GM18861 (cell line): ENCODE measurements at regions not wholly inside any gene's neighbourhood (a gene's known extent, or its start where the extent isn't known, plus 50 kb on each side); places are given as distances from the start of the nearest gene placed in this dataset.
"Not testable (repeated sequence)": the region's sequence is repeated elsewhere in the genome, so short reads cannot be mapped to it uniquely, and the experiment has no call there.

ENCODE experiments used
- ATAC-seq: cut with Tn5 transposase; IDR thresholded peaks from one replicate; pipeline ENCODE4 v1.9.1; 2021; ENCODE audit not compliant: unreplicated experiment

GRCh38 chr10:63003816-63004453 lies 129.2 kb upstream of the NRBF2 start:
- no peak for ATAC-seq

DNA sequence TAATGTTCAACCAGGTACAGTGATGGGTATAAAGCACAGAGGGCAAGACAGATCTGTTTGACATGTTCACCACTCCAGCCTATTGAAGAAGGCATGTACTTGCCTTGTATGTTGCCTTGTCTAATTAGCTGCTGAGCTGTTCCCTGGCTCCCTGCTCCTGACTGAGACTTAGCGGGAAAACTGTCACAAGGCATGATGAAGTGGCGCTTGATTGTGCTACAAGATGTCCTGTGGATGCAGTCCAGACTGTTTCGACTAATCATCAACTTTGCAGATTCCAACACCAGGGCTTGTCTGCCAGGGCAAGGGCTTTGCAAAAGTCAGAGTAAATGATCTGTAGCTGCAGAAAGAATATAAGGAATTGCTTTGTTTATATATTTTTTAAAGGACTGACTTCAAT lies 136.2 kb upstream of the NRBF2 start:
- ATAC-seq = no peak

- ATAC-seq = no peak
Measured at GRCh38 chr10:62996516-62996915, 136.6 kb upstream of the NRBF2 start.

DNA sequence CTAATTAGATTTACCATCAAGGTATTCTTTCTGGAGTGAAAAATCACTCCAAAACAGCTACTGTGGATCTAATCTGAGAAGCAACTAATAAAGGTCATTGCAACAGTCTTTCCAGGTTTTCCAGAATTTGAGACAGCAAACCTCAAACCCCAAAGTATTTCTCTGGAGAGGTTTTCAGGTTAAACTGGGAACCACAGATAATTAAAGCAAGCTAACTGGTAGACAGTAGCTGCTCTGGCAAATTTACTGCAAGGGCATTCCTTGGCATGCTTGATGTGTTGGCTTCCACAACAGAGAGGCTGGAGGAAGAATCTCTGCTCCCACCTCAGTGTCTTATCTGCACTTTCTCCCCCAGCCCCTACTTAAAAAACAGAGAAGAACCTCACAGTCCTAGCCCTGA lies 140.0 kb upstream of the NRBF2 start:
- no peak for ATAC-seq

DNA sequence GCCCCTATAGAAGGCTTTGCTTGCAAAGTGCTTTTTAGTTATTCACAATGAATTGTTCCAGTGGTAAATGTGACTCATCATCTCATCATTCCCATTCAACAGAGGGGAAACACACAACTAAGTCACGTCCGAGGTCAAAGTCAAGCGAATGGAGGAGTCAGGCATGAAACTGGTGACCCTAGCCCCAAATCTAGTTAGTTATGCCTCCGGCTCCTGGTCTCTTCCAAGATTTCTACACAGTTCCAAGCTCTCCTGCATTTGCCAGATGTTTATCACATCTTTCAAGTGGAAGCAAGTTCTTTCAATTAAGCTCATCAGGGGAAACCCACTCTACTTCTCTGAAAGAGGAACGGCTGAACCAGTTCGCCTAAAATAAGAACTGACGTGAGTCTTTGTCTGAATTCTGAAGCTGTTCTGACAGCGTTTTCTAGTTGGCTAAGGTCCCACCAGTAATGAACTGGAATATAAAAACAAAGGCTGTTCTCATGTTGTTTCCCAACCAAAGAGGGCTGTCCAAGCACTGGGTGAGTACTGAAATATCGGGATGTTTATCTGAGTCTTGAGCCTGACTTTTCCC lies 140.9 kb upstream of the NRBF2 start:
- peak; percentile 57 for ATAC-seq

DNA sequence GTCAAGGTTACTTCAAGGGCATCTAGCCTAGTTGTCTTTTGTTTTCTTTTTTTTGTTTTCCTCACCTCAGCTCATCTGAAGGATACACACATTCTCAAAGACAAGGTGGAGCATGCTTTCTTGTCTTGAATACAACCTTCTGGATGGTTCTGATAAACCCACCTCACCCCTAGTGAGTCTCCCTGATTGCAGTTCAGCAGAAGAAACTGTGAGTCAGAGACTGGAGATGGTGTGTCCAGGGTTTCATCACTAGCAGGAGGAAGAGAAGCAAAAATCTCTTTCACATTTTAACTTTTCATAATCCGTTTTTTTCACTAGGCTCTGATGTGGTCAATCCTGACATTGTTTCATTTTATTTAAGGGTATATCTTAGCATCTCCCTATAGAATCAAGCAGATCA lies 143.0 kb upstream of the NRBF2 start:
- ATAC-seq = no peak

DNA sequence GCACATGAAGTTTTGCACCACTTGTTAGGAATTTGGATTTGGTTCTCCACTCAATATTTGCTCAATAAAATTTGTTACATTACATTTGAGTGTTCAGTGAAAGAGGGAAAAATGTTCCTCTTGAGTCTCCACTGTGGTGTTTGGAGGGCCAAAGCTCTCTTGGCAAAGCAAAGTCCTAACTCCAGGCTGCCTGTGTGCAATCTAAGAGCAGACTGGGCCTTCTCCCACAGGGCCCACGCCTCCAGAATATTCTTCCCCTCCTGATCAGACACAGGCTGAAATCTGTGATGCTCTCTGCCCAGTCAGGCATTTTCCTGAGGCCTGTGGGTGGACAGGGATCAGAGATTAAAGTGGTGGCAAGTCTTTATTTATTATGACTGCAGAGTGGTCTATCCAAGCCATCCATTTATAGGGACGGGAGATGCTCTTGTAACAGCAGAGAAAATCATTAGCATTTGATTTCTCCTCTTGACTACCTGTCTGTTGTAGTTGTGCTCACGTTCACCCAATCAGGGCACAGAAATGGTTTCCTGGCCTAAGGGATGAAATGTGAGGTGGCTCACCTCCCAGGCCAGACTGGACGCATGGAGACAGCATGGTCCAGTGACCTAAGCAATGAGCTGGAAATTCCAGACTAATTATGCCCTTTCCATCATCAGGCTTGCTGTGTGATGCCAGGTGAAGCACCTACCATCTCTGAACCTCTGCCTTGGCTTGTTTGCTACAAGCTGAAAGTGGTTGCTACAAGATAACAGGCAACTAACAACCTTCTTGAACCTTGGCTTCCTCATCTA lies 147.1 kb upstream of the NRBF2 start:
- no peak for ATAC-seq

- no peak for ATAC-seq
Measured at GRCh38 chr10:62981096-62981495, 152.0 kb upstream of the NRBF2 start.

- ATAC-seq = no peak
Measured at GRCh38 chr10:62980687-62981086, 152.4 kb upstream of the NRBF2 start.

- no peak for ATAC-seq
Measured at GRCh38 chr10:62979921-62980320, 153.2 kb upstream of the NRBF2 start.

DNA sequence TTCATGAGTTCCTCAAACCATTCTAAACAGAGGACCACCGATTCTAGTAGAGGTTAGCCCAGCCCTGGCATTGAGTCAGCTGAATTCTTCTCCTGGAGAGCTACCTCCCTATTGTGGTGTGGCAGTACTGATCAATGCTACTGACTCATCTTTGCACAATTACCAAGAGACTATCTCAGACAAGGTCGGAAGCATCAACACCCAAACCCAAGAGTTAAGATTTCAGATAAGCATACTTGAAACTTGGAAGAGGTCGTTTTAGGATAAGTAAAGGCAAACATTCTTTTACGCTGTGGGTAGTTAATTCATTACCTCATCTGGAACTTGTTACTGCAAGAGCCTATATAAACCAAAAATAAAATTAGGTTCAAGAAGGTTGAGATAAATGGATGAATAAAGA lies 154.6 kb upstream of the NRBF2 start:
- ATAC-seq = no peak

DNA sequence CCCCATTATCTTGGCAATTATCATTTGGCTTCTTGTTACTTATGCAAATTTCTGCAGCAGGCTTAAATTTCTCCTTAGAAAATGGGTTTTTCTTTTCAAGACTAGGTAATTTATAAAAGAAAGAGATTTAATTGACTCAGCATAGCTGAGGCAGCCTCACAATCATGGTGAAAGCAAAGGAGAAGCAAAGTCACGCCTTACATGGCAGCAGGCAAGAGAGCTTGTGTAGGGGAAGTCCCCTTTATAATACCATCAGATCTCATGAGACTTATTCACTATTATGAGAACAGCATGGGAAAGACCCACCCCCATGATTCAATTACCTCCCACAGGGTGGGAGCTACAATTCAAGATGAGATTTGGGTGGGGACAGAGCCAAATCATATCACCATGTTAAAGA lies 158.3 kb upstream of the NRBF2 start:
- not testable (repeated sequence) for ATAC-seq

GRCh38 chr10:62972103-62972502 lies 155.9 kb upstream of the EGR2 start:
- ATAC-seq = no peak

DNA sequence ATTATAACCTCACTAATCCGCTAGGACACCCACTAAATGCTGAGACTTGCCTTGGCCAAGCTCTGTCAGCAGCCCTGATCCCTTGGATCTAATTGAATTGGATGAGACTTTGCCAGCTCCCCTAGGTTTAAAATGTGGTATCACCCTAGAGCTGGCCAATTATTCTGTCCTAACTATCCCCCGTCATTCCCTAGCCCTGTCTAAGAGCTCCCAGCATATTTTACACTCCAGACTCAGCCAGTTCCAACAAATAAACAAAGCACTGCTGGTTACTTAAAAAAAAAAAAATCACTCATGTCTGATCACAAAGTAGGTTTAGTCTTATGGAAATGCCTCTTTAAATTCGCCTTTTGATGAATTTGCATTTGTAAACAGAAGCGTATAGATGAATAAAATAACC lies 147.9 kb upstream of the EGR2 start:
- no peak for ATAC-seq

DNA sequence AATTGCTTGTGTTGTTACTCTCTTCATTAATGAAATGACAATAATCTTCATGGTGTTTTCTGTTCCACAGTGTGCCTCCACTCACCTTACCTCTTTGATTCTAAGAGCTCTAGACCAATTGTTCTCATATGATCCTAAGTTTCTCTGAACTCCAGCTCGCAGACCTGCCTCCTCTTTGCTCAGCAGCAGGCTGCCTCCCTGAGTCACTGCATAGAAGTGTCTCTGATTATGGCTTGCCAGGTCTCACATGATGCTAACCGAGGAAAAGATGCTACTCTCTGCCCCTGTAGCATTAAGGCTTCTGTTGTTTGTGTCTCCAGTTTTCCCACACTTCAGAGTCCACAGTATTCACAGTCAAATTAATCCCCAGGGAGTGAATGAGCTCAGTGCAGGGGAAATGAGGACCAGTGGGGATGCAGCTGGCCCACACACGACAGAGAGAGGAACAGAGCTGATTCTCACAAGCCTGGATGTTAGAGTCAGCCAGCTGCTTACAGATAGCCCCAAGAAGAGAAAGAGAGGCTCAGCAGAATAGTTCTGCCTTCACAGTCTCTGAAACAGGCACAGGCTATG lies 145.9 kb upstream of the EGR2 start:
- ATAC-seq = no peak

DNA sequence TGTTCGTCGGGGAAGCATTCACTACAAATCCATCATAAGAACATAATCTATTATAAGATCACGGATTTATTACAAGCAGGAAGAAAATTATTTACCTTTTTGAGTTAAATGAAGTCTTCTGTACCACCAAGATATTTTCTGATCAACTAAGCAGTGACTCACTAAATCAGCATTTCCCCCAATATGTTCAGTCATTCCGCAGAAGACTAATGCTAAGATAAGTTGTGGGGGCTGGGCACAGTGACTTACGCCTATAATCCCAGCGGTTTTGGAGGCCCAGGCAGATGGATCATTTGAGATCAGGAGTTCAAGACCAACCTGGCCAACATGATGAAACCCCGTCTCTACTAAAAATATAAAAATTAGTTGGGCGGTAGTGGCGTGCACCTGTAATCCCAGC lies 144.2 kb upstream of the EGR2 start:
- no peak for ATAC-seq

- ATAC-seq = no peak
Measured at GRCh38 chr10:62959553-62959952, 143.4 kb upstream of the EGR2 start.

- no peak for ATAC-seq
Measured at GRCh38 chr10:62958980-62959379, 142.8 kb upstream of the EGR2 start.

GRCh38 chr10:62946278-62946677 lies 130.1 kb upstream of the EGR2 start:
- no peak for ATAC-seq

- ATAC-seq = no peak
Measured at GRCh38 chr10:62939698-62940097, 123.5 kb upstream of the EGR2 start.

GRCh38 chr10:62938672-62939071 lies 122.5 kb upstream of the EGR2 start:
- no peak for ATAC-seq

GRCh38 chr10:62937674-62938073 lies 121.5 kb upstream of the EGR2 start:
- no peak for ATAC-seq
